Stimulated activated CD8-positive, alpha-beta memory T cell treated with anti-CD3 and anti-CD28 coated beads, Interleukin-4, amount 100 ng/mL, for 1 hour (primary cell): ENCODE measurements at regions not wholly inside any gene's neighbourhood (a gene's known extent, or its start where the extent isn't known, plus 50 kb on each side); places are given as distances from the start of the nearest gene placed in this dataset.

ENCODE experiments used
- DNase-seq, 2 donors: peaks; one replicate each; pipeline ENCODE4 v3.0.0-alpha.2; 2020; ENCODE audit warnings: low read depth in 2 of 2, low spot score in 1 of 2

GRCh38 chr6:137271245-137272183, 52.3 kb upstream of the IFNGR1 start:
- DNase-seq = no peak

- no peak for DNase-seq
Measured at GRCh38 chr6:137269803-137270202, 50.6 kb upstream of the IFNGR1 start.

- DNase-seq = no peak
Measured at GRCh38 chr6:137269347-137269746, 50.2 kb upstream of the IFNGR1 start.
